NCI-H1092 treated with DMSO at 0.1 percent for 48 hours (cell line): ENCODE measurements at regions not wholly inside any gene's neighbourhood (a gene's known extent, or its start where the extent isn't known, plus 50 kb on each side); places are given as distances from the start of the nearest gene placed in this dataset.
"Not testable (repeated sequence)": the region's sequence is repeated elsewhere in the genome, so short reads cannot be mapped to it uniquely, and the experiment has no call there.

Experiments used
- DNase-seq: peaks from one replicate; lab custom pipeline; 2025; lab: John Stamatoyannopoulos, UW

DNA sequence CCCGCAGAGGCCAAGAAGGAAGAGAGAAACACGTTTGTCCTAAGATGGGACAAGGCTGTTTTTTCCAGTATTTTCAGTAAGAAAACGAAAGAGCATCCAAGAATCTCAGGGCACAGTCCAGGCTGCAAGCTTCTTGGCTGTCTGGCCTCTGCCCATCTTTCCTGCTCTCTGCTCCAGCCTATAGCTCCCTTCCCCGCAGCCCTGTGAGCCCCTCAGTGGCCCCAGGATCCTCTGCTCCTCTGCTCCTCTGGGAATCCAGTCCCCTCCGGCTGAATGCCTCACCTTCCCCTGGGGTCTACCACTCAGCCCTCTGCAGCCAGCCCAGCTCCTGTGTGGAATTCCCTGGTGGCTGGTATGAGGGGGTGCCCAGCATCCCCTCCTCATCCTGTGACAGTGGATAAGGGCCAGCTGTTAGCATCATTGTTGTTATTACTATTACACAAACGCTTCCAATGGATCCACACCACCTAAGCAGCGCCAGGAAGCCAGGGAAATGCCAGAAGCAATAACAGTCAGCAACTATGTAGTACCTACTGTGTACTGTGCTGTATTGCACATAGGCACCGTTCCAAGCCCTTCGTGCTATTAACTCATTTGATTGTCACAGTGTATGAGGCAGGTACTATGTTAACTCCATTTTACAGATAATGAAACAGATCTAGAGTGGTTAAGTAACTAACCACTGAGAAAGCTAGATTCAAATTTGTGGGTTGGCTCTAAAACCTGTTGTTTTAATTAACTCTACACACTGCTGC, 60.3 kb upstream of the PTPN1 start:
- no peak for DNase-seq

DNA sequence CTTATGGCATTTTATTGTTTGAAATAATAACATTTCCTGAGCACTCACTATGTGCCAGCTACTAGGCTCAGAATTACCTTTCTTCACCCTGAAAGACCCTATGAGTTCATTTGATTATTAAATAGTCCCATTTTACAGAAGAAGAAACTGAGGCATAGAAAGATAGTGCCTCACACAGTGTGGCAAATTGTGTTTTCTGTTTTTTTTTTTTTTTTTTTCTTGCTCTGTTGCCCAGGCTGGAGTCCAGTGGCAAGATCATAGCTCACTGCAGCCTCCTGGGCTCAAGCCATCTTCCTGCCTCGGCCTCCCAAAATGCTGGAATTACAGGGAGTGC, 59.7 kb upstream of the PTPN1 start:
- DNase-seq: no peak

DNA sequence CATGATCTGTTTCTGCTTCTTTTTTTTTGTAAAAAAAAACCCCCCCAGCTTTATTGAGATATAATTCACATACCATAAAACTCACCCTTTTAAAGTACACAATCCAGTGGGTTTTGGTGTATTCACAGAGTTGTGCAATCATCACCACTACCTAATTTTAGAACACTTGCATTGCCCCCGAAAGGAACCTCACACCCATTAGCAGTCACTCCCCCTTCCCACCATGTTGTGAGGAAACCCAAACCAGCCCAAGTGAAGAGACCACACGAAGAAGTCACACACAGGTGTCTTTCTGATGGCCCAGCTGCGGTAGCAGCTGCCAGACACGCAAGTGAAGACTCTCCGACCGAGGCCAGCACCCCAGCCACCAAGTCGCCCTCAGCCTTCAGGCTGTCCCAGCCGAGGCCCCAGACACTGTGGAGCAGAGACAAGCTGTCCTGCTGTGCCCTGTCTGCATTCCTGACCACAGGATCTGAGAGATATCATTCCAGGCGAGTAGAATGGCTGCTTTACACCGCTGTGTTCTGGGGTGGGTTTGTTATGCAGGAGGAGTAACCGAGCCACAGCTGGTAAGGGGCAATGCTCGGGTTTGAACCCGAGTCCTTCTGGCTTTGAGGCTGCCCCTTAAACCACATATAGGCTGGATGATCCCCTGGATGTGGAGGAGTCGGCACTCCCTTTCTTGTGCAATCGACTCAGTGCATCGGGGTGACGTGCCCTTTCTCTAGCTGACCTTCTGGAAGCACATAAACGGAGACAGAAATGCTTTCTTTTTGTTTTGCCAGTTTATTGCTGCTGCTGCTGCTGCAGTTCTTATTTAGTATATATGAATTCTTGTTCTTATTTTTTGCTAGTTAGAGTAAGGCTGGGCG, 59.1 kb upstream of the PTPN1 start:
- DNase-seq: no peak

DNA sequence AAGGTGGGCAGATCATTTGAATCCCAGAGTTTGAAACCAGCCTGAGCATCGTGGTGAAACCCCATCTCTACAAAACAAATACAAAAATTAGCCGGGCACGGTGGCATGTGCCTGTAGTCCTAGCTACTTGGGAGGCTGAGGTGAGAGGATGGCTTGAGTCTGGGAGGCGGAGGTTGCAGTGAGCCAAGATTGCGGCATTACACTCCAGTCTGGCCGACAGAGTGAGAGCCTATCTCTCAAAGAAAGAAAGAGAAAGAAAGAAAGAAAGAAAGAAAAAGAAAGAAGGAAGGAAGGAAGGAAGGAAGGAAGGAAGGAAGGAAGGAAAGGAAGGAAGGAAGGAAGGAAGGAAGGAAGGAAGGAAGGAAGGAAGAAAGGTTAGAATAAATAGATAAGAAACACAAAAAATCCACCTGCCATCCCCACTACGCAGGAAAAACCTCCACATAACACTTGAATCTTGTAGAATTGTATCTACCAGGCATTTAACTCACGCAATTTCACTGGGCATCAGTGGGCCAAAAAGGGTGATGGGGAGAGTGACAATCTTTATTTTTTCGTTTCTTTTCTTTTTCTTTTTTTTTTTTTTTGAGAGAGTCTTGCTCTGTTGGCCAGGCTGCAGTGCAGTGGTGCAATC, 58.3 kb upstream of the PTPN1 start:
- DNase-seq: not testable (repeated sequence)

DNA sequence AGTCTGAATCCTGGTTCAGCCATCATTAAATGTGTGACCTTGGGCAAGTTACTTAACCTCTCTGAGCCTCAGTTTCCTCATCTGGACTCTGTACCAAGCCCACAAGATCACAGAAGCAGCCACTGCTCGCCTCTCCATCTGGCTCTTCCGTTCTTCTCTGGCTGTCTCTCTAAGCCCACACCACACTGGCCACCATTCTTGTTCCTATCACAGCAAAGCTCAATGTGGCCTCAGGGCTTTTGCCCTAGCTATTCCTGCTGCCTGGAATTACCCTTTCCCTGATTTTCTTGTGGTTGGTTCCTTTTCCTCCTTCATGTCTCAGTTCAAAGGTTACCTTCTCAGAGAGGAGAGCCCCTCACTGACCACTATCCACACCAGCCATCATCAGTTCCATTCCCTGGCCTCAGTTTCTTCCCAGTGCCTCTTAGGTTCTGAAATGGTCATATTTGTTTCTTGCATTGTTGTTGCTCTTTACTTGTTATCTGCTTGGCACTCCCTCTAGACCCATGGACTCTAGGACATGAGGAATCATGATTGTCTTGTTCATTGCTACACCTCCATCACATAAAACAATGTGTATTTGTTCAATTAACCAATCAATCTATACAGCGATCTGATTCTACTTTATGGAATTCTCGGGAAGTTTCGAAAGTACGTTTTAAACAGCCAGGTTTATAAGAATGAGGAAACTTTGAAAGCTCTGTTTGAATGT, 56.5 kb upstream of the PTPN1 start:
- no peak for DNase-seq

DNA sequence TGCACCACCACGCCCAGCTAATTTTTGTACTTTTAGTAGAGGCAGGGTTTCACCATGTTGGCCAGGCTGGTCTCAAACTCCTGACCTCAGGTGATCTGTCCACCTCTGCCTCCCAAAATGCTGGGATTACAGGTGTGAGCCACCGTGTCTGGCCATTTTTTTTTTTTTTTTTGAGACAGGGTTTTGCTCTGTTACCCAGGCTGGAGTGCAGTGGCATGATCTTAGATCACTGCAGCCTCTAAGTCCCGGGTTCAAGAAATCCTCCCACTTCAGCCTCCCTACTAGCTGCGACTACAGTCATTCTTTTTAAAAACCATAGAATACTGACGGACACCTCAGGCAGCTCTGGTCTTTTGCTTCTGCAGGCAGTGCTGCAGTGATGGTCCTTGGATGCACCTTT, 54.9 kb upstream of the PTPN1 start:
- DNase-seq: not testable (repeated sequence)

DNA sequence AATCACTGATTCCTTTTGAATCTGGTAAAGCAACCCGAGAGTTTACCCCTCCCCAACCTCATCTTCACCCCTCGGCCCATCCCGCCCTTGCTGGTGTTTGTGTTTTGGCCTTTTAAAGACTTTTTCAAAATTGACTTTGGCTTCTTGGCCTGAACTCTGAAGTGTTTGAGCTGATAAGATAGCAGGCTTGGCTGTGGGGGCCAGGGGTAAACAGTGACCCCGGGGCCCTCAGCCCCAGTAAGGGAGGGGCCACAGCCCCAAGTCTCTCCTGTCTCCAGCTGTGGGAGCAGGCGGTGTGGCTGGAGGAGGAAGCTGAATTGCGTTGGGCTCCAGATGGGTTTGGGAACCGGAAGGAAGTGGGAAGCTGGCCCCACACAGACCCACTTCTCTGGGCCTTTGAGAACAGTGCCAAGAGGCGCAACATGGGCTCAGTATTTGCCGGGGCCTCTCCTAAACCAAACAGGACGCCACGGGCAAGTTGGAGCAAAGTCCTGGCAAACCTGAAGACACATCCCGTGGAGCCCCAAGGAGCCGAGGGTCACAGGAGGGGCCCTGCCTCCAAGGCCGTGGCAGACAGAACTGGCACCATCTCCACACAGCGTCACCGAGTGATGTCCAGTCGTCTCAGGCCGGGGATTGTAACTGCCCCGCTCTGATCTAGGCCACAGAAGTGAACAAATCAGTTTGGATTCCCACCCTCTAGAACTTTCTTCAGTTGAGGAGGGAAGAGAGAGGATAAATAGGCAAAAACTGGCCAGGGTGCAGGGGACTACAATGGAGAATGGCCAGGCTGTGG, 54.3 kb upstream of the PTPN1 start:
- DNase-seq: no peak

DNA sequence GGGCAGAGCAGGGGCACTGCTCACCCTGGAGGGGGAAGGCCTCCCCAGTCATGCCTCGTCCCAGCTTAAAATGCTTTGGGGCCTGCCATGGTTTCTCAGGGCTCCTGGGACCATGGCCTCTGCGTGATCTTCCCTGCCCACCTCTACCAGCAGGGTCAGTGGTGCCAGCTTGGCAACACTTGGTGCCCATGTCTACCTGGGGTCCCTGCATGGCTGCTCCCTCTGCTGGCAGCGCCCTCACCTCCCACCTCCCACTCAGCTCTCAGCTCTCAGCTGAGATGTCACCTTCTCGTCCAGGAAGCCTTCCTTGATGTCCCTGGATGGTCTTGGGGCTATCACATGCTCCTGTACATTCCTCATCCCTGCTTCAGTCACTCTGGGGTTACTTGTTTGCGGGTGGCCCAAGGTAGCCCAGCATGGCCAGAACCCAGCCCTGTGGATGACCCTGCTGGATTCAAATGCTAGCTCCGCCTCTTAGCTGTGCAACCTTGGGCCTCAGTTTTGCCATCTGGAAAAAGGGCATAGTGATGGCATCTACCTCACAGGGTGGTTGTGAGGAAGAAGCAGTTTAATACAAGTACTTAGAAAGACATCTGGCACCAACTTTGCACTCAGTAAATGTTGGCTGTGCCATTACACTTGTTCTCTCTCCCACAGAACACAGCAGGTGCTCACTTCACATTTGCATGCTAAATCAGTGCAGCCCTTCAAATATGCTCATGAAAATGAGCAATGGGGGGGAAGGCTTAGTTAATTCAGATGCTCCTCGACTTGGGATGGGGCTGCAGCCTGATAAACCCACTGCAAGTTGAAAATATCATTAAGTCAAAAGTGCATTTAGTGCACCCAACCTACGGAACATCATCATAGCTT, 53.5 kb upstream of the PTPN1 start:
- no peak for DNase-seq

DNA sequence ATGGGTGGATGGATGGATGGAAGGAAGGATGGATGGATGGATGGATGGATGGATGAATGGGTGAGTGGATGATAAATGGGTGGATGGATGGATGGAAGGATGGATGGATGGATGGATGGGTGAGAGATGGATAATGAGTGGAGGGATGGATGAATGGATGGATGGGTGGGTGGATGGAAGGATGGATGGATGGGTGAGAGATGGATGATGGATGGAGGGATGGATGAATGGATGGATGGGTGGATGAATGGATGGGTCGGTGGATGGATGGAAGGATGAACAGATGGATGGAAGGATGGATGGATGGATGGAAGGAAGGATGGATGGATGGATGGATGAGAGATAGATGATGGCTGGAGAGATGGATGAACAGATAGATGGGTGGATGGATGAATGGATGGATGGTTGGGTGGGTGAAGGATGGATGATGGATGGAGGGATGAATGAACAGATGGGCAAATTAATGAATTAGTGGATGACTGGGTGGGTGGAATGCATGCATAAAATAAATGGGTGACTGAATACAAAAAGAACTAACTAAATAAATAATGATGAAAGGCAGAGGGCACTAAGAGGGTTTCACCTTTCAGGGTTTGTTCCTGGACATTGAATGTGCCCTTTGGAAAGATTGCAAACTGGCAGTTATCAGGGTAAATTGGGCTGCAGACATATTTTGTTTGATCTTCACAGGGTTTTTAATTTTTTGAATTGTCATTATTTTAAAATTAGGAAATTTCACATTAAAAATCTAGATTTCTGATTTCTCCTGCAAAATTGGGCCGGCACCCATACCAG, 50.9 kb upstream of the PTPN1 start:
- DNase-seq: no peak

DNA sequence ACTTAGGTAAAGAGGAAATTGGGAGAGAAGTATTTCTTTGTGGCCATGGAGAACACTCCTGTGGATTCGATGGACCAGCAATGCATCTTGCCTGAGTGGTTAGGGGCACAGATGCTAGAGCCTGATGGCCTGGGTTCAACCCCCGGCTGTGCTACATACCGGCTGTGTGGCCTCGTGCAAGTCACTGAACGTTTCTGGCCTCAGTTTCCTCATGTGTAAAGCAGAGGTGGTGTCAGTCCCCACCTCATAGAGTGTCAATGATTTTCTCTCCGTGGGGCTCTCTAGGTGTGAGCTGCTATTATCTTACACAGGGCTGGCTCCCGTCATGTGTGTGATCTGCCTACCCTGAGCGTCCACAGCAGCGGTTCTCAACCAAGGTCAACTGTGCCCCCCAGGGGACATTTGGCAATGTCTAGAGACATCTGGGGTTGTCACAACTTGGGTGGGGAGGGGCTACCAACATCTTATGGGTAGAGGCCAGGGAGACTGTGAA, 50.0 kb upstream of the PTPN1 start:
- DNase-seq: no peak
